GM21737 (cell line): ENCODE measurements at regions not wholly inside any gene's neighbourhood (a gene's known extent, or its start where the extent isn't known, plus 50 kb on each side); places are given as distances from the start of the nearest gene placed in this dataset.

Experiments used
- ATAC-seq: cut with Tn5 transposase; IDR thresholded peaks from one replicate; pipeline ENCODE4 v1.9.1; 2021; ENCODE audit warnings: mild to moderate bottlenecking, moderate library complexity; ENCODE audit not compliant: unreplicated experiment

- no peak for ATAC-seq
These were observed 997.8 kb downstream of the ARAP2 start for GRCh38 chr4:35246493-35246892.

DNA sequence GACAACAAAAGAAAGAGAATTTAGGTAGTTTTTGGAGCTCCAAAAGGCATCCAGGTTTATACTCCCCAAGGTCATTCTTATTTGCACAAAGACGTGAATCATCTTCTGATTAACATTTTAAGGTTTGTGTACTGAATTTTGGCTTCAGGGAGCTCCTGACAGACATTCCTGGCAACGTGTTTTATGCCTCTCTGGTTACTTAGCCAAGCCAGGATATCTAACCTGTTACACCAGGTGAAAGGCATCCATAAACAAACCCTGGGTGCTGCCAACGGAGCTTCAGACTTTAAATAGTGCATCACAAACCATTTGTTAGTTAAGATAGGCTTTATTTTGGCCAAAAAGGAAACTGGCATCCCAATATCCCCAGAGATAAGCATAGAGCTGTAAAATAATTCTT, 997.3 kb downstream of the ARAP2 start:
- no peak for ATAC-seq

DNA sequence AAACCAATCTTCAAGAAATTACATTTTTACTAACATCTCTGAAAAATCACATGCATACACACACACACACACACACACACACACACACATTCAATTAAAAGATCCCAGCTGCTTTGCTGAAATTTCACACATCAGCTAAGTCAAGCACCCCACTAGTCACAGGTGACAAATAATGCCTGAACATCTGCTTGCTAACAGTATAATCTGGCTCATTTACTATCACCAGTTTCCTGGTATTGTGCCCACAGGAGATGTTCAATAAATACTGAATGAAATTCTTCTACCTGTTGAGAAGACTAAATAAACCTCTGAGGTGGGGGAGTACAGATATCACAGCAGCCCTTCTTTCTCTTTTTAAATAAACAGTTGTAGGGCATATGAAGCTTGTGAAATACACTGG, 994.0 kb downstream of the ARAP2 start:
- ATAC-seq = no peak

- no peak for ATAC-seq
These were observed 993.6 kb downstream of the ARAP2 start for GRCh38 chr4:35250761-35251160.

- no peak for ATAC-seq
These were observed 992.2 kb downstream of the ARAP2 start for GRCh38 chr4:35252071-35252470.

GRCh38 chr4:35252866-35253265, 991.4 kb downstream of the ARAP2 start:
- no peak for ATAC-seq

DNA sequence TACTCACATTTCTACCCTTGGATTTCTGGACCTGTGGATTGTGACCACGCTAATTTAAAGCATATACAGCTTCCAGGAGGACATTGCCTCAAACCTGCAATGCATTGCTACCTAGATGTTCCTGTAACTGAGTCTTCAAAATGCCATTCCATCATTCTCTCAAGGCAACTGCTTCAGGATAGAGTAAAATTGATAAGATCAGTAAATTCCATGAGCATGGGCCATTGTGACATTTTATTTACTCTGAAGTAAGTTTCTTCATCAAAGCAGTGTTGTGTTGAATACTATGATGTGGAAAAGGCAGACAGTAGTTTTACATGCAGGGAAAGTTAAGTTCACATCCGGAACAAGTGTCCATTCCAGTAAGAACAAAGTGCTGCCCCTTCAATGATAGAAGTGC, 991.0 kb downstream of the ARAP2 start:
- no peak for ATAC-seq

DNA sequence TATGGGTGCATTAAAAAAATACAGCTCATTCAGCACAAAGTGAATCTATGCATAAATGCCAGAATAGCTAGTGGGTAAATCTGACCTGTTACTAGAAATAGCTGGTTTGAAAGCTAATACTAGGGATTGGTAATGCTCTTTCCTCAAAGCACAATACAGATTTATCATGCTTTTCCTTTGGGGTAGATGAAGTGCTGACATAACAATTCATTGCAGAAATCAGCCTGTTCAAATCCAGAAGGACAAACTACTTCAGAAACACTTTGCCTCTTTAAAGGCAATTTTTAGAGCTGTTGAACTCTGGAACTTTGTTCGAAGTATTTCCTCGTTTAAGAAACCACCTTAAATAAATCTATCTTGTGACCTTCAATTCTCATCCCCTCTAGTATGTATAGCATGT, 957.9 kb downstream of the ARAP2 start:
- ATAC-seq = no peak

GRCh38 chr4:35300996-35301774, 943.1 kb downstream of the ARAP2 start:
- ATAC-seq = no peak

GRCh38 chr4:35315419-35315818, 928.9 kb downstream of the ARAP2 start:
- ATAC-seq = no peak

- no peak for ATAC-seq
These were observed 918.3 kb downstream of the ARAP2 start for GRCh38 chr4:35325908-35326453.

DNA sequence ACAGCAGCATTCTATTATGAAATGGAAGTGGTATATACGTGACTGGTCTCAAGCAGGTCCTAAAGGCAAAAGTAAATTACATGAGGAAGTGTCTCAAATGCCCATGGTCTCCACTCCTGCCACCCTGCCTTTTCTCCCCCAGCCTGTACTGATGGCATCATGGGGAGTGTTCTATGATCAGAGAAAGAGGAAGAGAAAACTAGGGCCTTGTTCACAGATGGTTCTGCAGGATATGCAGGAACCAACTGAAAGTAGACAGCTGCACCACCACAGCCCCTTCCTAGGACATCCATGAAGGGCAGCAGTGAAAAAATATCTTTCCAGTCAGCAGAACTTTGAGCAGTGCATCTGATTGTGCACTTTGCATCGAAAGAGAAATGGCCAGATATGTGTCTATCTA, 901.5 kb downstream of the ARAP2 start:
- ATAC-seq = no peak

- ATAC-seq = no peak
These were observed 897.0 kb downstream of the ARAP2 start for GRCh38 chr4:35347276-35347675.

DNA sequence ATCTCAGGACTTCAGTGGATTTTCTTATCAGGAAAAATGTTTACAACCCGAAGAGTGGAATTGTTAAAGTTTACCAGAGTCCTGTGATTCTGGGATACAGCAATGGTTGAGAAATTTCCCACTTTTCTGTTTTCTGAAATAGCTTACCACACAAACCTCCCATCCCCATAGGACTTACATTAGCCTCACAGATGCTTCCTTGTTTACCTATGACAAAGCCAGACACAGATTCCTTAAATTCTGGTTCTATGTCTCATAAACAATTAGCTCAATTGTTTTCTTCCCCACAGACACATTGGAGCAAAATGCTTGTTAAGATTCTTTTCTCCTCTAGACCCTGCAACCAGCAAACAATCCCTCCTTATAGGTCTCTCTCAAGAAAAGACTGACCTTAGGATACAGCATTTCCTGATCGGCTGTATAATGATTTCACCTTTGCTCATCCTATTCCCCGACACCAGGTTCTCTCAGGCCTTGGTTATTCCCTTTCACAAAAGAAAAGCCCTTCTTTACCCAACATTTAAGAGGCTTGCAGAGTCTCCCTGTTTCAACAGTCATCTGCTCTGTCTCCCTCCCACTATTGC, 886.2 kb downstream of the ARAP2 start:
- ATAC-seq = no peak

DNA sequence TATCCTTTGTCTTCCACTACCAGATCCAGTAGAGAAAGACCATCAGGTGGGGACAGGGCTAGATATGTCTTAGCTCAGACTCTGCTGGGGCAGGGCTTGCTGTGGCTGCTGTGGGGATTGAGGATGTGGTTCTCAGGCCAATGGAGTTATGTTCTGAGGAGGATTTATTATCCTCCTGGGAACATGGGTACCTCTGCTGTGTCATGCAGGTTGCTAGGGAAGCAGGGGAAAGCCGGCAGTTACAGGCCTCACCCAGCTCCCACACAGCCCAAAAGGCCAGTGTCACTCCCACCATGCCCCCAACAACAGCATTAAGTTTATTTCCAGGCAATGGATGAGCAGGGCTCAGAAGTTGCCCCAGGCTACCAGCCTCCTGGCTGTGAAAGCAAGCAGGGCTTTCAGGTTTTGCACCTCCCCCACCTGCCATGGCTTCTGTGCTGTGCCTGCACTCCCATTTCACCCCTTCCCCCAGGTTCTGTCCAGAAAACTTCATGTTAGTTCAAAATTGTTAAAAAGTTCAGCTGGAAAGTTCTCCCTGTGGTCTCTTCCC, 879.9 kb downstream of the ARAP2 start:
- no peak for ATAC-seq

DNA sequence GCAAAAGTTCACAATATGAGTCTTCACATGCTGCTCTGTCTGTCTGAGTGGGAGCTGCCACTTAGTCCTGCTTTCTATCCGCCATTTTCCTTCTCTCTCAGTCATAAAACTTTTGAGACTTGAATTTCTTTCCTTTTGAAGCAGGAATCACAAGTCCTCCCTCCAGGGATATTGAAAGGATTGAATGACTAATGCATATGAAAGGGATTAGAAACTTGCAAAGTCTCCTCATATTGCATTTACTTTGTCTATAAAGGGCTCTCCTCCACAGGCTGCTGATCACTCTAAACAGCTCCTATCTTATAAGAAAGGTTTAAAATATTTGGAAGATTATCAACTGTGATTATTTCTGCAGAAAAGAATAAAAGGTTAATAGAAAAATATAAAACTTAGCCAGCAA, 879.1 kb downstream of the ARAP2 start:
- no peak for ATAC-seq

- no peak for ATAC-seq
These were observed 844.4 kb downstream of the ARAP2 start for GRCh38 chr4:35399912-35400311.

- no peak for ATAC-seq
These were observed 821.2 kb downstream of the ARAP2 start for GRCh38 chr4:35423104-35423503.

DNA sequence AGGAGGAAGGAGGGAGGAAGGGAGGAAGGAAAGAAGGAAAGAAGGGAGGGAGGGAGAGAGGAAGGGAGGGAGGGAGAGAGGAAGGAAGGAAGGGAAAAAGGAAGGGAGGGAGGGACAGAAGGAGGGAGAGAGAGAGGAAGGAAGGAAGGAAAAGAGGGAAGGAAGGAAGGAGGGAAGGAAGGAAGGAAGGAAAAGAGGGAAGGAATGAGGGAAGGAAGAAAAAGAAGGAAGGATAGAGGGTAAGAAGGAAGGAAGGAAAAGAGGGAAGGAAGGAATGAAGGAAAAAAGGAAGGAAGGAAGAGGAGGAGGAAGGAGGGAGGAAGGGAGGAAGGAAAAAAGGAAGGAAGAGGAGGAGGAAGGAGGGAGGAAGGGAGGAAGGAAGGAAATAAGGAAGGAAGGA, 796.8 kb downstream of the ARAP2 start:
- no peak for ATAC-seq

DNA sequence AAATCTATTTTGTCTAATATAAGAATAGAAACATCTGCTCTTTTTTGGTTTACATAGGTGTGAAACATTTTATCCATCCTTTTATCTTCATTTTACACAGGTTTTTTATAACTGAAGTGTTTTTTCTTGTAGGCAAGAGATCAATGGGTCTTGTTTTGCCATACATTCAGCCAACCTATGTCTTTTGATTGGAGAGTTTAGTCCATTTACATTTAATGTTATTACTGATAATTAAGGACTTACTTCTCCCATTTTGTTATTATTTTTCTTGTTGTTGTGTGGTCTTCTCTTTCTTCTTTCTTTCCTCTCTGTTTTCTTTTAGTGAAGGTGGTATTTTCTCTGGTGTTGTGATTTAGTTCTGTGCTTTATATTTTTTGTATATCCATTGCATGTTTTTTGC, 785.3 kb downstream of the ARAP2 start:
- ATAC-seq = no peak

GRCh38 chr4:35461931-35462659, 782.2 kb downstream of the ARAP2 start:
- no peak for ATAC-seq
